Fibroblast of skin of right biceps (primary cell): ENCODE measurements at regions not wholly inside any gene's neighbourhood (a gene's known extent, or its start where the extent isn't known, plus 50 kb on each side); places are given as distances from the start of the nearest gene placed in this dataset.

Experiments used
- DNase-seq: peaks from one replicate; pipeline ENCODE4 v3.0.0-alpha.2; 2013

DNA sequence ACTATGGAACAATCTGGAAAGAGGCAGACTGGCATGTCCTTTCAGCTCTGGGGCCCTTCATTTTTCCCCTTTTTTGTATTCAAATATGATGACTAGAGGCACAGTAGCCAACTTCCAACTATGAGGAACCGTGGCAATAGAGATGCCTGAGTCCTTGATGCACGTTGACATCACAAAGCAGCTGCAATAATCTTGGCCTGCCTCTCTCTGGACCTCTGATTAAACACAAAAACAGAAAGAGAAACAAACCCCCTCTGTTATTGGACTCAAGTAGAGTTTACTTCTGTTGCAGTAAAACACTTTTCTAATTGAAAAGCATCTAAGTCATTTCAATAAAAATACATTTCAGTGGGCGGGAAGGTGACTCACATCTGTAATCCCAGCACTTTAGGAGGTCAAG, 122.2 kb upstream of the GRAMD2B start:
- no peak for DNase-seq

DNA sequence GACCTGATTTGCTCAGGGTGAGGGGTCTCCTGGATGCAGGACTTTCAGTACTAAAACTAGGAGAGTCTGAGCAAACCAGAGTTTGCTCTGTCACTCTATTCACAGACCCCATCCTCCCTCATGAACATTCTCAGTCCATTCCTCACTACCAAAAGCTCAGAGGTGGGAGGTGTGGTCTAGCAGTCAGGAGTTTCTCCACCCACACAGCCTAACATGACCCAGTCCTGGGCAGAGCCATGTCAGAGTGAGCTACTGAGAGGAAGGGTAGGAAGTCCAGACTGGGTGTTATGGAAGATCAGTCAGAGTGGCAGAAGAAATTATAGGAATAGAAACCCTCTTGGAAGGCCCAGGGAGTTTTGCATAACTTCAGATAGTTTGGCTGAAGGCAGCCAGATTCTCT, 113.3 kb upstream of the GRAMD2B start:
- no peak for DNase-seq

DNA sequence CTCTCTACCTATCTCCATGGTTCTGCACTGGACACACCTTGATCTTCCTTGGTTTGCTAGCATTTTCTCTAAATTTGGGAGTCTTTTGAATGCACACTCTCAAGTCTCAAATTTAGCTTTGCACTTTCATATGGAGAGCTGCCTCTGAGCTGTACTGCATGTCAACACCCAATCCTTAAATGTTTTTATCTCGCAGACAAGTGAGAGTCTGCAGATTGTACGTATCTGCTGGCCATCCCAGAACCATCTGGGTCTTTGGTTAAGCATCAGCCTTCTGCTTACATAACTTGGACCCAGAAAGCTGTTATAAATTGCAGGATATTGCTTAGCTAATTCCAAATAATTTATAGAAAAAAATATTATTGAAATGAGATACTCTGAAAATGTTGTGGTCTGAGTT, 111.4 kb upstream of the GRAMD2B start:
- no peak for DNase-seq

DNA sequence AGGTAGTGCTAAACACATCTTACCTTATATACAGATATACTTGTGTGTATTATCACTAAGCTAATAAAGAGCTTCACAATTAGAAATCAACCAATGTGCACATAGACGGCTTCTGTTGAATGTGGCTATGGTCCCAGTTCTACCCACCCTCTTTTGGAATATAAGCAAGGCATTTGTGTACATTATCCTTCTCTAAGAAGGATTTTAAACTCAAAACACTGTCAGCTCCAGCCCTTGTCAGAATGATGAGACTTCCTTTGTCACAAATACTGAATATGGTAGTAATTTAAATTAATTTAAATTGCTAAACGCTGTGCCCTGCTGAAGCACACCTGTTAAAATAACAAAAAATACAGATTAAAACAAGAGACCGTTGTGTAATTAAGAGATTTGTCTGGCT, 107.9 kb upstream of the GRAMD2B start:
- DNase-seq: no peak

GRCh38 chr5:126332326-126332725, 90.9 kb upstream of the GRAMD2B start:
- DNase-seq: no peak

- no peak for DNase-seq
Measured at GRCh38 chr5:126334760-126335159, 88.4 kb upstream of the GRAMD2B start.

DNA sequence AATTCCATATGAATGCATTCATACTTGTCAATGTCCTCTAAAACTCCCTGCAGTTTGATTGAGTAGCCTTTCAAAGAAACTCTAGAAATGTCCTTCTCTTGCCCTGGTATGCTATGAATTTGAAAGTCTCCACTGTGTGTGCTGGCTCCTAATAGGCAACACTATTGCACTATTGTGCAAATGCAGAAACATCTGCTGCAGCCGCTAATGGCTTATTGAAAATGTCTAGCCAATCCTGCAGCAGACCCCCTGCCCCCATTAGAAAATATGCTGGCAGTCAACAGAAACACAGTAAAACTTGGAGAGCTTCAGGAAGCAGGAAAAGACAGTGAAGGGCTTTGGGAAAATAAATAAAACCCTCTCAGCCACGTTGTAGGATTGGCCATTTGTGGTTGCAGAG, 87.3 kb upstream of the GRAMD2B start:
- DNase-seq: peak; percentile 65

DNA sequence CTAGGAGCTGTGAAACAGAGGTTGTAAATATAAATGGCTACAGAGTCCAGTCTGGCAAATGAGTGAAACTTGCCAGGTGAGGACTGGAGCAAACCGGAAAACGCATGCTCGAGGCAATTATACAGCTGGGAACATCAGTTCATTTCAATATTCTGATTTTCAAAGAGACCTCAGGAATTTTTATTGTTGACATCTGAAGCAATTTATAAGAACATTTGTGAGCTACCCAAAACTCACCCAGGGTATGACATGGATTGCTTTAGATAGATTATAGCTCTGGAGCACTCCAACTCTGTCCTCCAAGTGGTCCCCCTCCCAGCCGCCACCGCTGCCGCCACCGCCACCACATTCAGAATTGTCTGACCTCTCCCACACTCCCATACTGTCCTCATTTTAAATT, 84.6 kb upstream of the GRAMD2B start:
- no peak for DNase-seq

- DNase-seq: peak; percentile 76
Measured at GRCh38 chr5:126339215-126339805, 83.9 kb upstream of the GRAMD2B start.

DNA sequence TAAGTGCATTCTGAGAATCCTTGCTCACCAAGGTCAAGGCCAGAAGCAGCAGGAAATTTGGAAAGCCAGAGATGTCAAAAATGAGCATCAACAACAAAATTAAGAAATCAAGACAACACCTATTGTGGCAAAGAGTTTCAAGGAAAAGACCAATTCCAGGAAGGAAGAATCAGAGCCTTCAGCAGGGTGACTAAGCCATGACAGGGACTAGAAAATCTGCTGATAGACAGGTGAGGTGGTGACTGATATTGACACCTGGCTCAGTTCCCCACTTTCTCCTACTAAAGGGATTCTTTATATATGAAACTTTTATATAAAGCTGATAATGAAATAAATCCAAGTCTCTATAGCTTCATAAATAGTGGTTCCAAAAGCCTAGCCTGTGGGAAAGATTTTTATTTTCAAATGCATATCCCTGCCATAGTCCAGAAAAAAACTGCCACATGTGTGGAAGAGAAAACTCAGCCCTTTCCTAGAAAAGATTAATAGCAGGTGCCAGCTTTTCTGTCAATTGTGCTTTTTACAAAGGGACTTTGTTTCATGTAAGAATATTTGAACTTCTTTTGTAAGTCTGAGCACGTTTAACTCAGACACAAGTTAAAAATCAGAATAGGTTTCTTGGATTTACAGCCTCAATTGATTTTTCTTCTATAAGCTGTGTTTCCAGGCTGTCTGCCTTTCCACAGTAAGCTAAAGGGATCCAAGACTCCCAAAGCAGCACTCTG, 81.1 kb upstream of the GRAMD2B start:
- no peak for DNase-seq

DNA sequence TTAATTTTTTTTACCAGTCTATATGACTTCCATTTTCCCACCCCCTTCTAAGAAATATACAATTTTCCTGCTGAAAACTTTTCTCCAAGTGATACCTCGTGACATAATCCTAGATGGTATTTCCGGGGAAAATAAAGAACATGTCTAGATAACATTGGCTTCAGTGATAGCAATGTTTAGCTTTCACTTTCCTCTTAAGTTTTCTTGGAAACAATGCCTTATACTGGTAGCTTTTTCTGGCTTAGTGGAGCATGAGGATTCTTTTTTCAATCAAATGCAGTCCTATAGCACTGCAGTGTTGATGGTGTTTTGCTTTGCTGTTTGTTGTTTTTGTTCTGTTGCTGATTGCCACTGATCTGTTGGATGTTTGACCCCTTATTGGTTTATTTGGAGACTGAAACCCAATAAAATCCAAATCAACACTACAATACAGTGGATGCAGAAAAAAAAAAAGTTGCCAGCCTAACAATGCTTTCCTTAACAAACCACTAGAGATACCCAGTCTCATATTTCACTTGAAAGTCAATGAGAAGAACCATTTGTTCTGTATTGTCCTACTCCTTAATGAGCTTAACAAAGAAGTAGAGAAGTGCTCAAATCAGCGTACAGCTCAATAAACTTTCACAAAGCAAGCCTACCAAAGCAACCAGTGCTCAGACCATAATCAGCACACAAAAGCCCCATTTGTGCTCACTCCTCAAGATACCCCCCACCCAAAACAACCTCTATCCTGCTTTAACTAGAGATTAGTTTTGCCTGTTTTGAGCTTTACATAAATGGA, 74.2 kb upstream of the GRAMD2B start:
- no peak for DNase-seq

- DNase-seq: peak; percentile 90
Measured at GRCh38 chr5:126351153-126351552, 72.1 kb upstream of the GRAMD2B start.

GRCh38 chr5:126354012-126354857, 69.0 kb upstream of the GRAMD2B start:
- DNase-seq: peak; percentile 99

DNA sequence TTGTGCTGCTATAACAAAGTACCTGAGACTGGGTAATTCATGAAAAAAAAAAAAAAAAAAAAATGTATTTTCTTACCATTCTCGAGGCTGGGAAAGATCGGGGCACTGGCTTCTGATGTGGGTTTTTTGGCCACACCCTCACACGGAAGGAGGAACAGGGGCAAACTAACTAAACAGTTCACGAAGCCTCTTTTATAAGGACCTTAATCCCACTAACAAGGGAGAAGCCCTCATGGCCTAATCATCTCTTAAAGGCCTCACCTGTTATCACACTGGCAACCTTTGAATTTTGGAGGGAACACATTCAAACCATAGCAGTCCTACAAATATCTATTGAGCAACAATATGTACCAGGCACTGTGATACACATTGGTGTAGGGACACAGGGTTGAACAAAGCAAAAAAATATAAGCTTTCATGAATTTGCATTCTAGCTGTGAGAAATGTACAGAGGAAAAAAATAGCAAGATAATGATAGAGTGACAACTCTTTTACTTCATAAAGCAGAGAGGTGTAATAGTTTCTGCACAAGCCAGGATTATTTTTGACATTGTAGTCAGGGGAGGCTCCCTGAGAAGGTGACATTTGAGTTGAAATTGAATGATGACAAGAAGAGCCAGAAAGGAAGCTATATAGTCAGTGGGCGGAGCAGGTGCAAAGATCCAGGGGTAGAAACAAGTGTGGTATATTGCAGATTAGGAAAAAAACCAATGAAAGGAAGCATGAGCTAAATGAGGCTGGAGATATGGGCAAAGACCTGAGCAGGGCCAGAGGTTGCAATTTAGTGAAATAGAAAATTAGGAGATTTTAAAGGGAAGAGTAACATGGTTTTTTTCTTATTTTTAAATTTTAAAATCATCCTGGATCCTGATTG, 68.1 kb upstream of the GRAMD2B start:
- no peak for DNase-seq

DNA sequence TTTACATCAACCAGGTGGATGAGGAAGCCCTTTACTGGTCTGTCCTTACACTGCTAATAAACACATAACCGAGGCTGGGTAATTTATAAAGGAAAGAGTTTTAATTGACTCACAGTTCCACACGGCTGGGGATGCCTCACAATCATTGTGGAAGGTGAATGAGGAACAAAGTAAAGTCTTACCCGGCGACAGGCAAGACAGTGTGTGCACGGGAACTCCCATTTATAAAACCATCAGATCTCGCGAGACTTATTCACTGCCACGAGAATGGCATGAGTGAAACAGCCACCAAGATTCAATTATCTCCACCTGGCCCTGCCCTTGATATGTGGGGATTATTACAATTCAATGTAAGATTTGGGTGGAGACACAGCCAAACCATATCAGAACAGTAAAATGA, 67.3 kb upstream of the GRAMD2B start:
- no peak for DNase-seq

DNA sequence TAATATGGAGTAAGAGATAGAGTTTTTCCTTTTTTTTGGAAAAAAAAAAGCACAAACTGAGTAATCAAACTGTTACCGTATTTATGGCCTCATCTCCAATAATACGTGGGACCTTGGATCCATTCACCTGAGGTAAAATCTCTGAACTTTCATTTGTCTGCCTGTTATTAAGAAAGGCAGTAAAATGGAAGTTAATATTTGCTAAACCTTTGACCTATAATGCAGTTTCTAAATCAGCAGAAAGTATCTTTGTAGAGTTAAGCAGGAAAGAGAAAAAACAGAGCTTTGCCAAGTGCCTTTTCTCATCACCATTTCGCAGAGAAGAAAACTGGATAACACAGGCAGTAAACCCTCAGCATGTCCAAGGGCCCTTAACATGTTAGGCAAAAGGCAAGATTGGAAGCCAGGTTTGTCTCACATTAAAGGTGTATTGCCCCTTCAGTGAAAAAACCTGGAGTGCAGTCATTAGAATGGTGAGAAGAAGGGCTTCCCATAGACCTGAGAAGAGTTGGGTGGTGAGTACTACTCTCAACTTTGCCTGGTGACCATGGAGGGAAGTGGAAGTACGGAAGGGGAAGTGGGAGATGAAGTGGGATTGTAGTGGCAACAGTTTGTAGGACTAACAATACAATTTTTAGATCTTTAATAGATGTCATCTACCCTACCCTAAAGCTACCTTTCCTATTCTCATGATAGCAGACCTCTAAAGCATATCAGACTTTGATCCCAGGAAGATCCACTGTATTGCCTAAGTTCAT, 65.4 kb upstream of the GRAMD2B start:
- DNase-seq: no peak

DNA sequence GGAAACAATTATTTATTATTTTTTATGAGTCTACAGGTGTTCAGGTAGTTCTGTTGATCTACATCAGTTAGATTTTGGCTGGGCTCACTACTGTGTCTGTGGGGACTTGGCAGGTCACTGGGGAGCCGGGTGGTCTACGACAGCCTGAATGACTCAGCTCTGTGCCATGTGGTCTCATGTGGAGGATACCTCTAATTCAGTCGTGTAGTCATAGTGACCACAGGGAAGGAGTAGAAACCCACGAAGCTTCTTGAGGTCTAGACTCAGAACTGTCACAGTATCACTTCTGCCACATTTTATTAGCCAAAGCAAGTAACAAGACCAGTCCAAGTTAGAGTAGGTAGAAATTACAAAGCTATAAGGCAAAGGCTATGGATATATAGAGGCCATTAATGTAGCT, 64.7 kb upstream of the GRAMD2B start:
- peak; percentile 89 for DNase-seq

GRCh38 chr5:126359884-126360283, 63.3 kb upstream of the GRAMD2B start:
- DNase-seq: no peak

- DNase-seq: no peak
Measured at GRCh38 chr5:126360467-126360866, 62.7 kb upstream of the GRAMD2B start.

DNA sequence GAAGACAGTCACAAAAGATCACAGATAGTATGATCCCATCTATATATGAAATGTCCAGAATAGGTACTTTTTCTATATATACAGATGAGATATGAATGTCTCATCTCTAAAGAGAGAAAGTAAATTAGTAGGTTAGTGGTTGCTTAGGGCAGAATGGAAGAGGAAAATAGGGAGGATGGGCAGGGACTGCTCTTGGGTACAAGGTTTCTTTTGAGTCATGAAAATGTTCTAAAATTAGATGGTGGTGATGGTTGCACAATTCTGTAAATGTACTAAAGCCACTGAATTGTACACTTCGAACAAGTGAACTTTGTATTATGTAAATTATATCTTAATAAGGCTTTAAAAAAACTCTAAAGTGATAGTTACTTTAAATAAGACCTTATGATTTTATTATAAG, 59.6 kb upstream of the GRAMD2B start:
- DNase-seq: no peak

- peak; percentile 36 for DNase-seq
Measured at GRCh38 chr5:126364206-126364902, 58.9 kb upstream of the GRAMD2B start.
